HepG2 (cell line): ENCODE measurements at regions not wholly inside any gene's neighbourhood (a gene's known extent, or its start where the extent isn't known, plus 50 kb on each side); places are given as distances from the start of the nearest gene placed in this dataset.

Experiments used
- ATAC-seq: fragments of 200-7000 bp; cut with Tn5 transposase; 3 replicates; pipeline ENCODE4 v1.9.1; 2020; ENCODE audit warnings: mild to moderate bottlenecking, moderate library complexity
- BruUV-seq: library from RNA; stranded (reverse); fragments of 400-500 nt; replicated peaks from 2 replicates; lab custom pipeline; 2021; lab: Mats Ljungman, UMichigan
- CTCF ChIA-PET: fragments of 300-600 bp; formaldehyde crosslinking; extraction: SDS; loops from one replicate; lab custom pipeline; 2021; ENCODE audit warnings: low total read pairs, inconsistent platforms, low intra/inter-chr PET ratio; lab: Yijun Ruan, JAX
- POLR2A ChIA-PET: fragments of 350-600 bp; sonication (Branson Sonifier 250); formaldehyde crosslinking; loops from one replicate; lab custom pipeline; 2020; ENCODE audit warnings: antibody characterized with exemption, inconsistent platforms; lab: Yijun Ruan, JAX
- DNase-seq: peaks from one replicate; pipeline ENCODE4 v3.0.0-alpha.2; 2015; ENCODE audit warnings: low spot score
- FAIRE-seq: peaks from 3 replicates; lab custom pipeline; 2011; peaks lifted over from hg19 to GRCh38; lab: Jason Lieb, UNC
- H2AFZ ChIP-seq: one replicate; pipeline ENCODE4 v1.6.1; 2011; ENCODE audit warnings: low read length, inconsistent platforms
- H3K27ac ChIP-seq: fragments of 300-600 bp; 3 replicates; pipeline ENCODE4 v1.8.0; 2011; ENCODE audit warnings: mixed run types, mild to moderate bottlenecking, mixed read lengths, low read length, inconsistent platforms; ENCODE audit not compliant: insufficient read depth; ENCODE audit errors: extremely low read length
- H3K27me3 ChIP-seq, 2 experiments: fragments of 200-600 bp in 1 of 2; 2 replicates in 1 of 2; 3 replicates in 1 of 2; pipeline versions ENCODE4 v1.6.0 to v1.8.0; 2011; ENCODE audit warnings: low read length in 2 of 2, mild to moderate bottlenecking in 2 of 2, moderate library complexity in 2 of 2, inconsistent platforms in 1 of 2; ENCODE audit not compliant: insufficient read depth in 2 of 2, control insufficient read depth in 1 of 2
- H3K36me3 ChIP-seq, 2 experiments: fragments of 200-600 bp in 1 of 2; replicated peaks in 1 of 2; 2 replicates in 1 of 2; 3 replicates in 1 of 2; pipeline versions ENCODE4 v1.5.1 to v1.8.0; 2011; ENCODE audit warnings: low read length in 2 of 2, inconsistent platforms in 1 of 2; ENCODE audit not compliant: insufficient read depth in 2 of 2, control insufficient read depth in 1 of 2
- H3K4me1 ChIP-seq: 2 replicates; pipeline ENCODE4 v1.5.1; 2012; ENCODE audit warnings: low read length, inconsistent platforms; ENCODE audit not compliant: insufficient read depth
- H3K4me2 ChIP-seq: 2 replicates; pipeline ENCODE4 v1.6.0; 2011; ENCODE audit warnings: low read depth, low read length, inconsistent platforms
- H3K4me3 ChIP-seq, 3 experiments: fragments of 200-600 bp in 1 of 3; sonication (generic), shearing (Covaris generic) in 1 of 3; replicated peaks in 1 of 3; 2 replicates each; pipeline ENCODE4 v1.5.1; 2011 to 2016; ENCODE audit warnings: low read length in 3 of 3, inconsistent platforms in 2 of 3, low read depth in 2 of 3, mild to moderate bottlenecking in 2 of 3, control low read depth in 1 of 3, mixed read lengths in 1 of 3; ENCODE audit not compliant: insufficient read depth in 1 of 3
- H3K79me2 ChIP-seq: one replicate; pipeline ENCODE4 v1.6.1; 2011; ENCODE audit warnings: low read length, inconsistent platforms; ENCODE audit not compliant: insufficient read depth
- H3K9ac ChIP-seq: 2 replicates; pipeline ENCODE4 v1.6.0; 2011; ENCODE audit warnings: mild to moderate bottlenecking, low read depth, low read length, inconsistent platforms; ENCODE audit not compliant: insufficient read depth
- H3K9me3 ChIP-seq: 2 replicates; pipeline ENCODE4 v1.5.1; 2012; ENCODE audit warnings: mild to moderate bottlenecking, low read length
- H4K20me1 ChIP-seq: 2 replicates; pipeline ENCODE4 v1.6.0; 2011; ENCODE audit warnings: inconsistent platforms, mild to moderate bottlenecking, low read length, moderate library complexity; ENCODE audit not compliant: insufficient read depth
- AHDC1 ChIP-seq: sonication (generic); formaldehyde crosslinking; IDR thresholded peaks from 2 replicates; pipeline ENCODE4 v1.5.1; 2020; ENCODE audit warnings: mild to moderate bottlenecking, missing genetic modification reagents, borderline replicate concordance
- ARNTL ChIP-seq: sonication (generic); formaldehyde crosslinking; IDR thresholded peaks from 2 replicates; pipeline ENCODE4 v1.4.0; 2020; ENCODE audit warnings: mild to moderate bottlenecking, missing genetic modification reagents
- PCBP1 ChIP-seq: fragments of 200-400 bp; formaldehyde crosslinking; IDR thresholded peaks from 2 replicates; pipeline ENCODE4 v1.6.1; 2017; ENCODE audit warnings: mild to moderate bottlenecking, low read depth, low read length, borderline replicate concordance
- SAFB2 ChIP-seq: sonication (generic); formaldehyde crosslinking; IDR thresholded peaks from 2 replicates; pipeline ENCODE4 v1.5.1; 2020; ENCODE audit warnings: missing genetic modification reagents, low read depth, mild to moderate bottlenecking, borderline replicate concordance
- TRIM22 ChIP-seq: fragments of 450-650 bp; IDR thresholded peaks from 2 replicates; pipeline ENCODE4 v1.6.1; 2017
- ZNF598 ChIP-seq: sonication (generic); formaldehyde crosslinking; IDR thresholded peaks from 2 replicates; pipeline ENCODE4 v1.5.1; 2020; ENCODE audit warnings: mild to moderate bottlenecking, missing genetic modification reagents, borderline replicate concordance
- WGBS: methylation state at CpG from one replicate; pipeline ENCODE4 v1.1.6; 2017; ENCODE audit warnings: low lambda C conversion rate; 5-methylcytosine and 5-hydroxymethylcytosine counted together
- in situ Hi-C: cut with HindIII; loops from 2 replicates; pipeline ENCODE4 v1.10.0; 2017; ENCODE audit warnings: low pct_unique_long_range_greater_than_20kb; ENCODE audit not compliant: extremely low pct_ligation_motif_present
- intact Hi-C: fragments of 100-400 bp; cut with micrococcal nuclease; formaldehyde crosslinking; loops from one replicate; pipeline ENCODE4 v1.10.0; 2022; ENCODE audit not compliant: unreplicated experiment
- TF ChIP-seq, protein P1 (sequence below): sonication (generic); formaldehyde crosslinking; conservative IDR thresholded peaks from 2 replicates; pipeline ENCODE4 v1.8.1; 2023; ENCODE audit warnings: missing genetic modification reagents
- TF ChIP-seq, protein P2 (sequence below): sonication (generic); formaldehyde crosslinking; IDR thresholded peaks from 2 replicates; pipeline ENCODE4 v1.4.0; 2020; ENCODE audit warnings: mild to moderate bottlenecking, low read depth, missing genetic modification reagents

DNA sequence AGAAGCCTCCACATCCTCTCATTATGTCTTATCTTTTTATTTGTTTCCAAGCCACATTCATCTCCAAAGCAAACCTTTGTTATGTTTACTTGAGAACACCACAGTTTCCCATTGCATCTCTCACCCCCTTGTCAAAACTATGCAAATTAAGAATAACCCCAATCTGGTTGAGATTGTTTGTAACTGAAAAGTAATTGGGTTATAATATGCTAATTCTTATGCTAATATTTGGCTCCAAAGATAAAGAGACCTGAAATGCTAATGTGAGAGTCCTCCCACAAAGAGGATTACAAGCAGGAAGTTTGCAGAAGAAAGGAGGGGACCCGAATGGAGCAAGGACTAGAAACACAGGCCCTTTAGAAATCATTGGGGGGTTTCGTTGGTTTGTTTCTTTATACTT lies 92.9 kb upstream of the UBL3 start (continued):
- no peak for TF ChIP-seq AHDC1 (CRISPR knock-in tag)

GRCh38 chr13:29940715-29941114 lies 90.3 kb upstream of the UBL3 start:
- Histone ChIP-seq H3K27me3 (peaks cover 2 to 15% of the 10 kb centered on the region in 2 experiments; a peak in 2 of 5 replicates), H3K4me2 (no peak overlapping the region), H2AFZ (no peak overlapping the region), H3K9me3 (no peaks in the 10 kb centered on the region), H4K20me1 (no peaks in the 10 kb centered on the region), H3K9ac (no peak overlapping the region), H3K4me3 (no peak overlapping the region), H3K27ac (no peak overlapping the region), H3K4me1 (no peaks in the 10 kb centered on the region), H3K79me2 (no peaks in the 10 kb centered on the region), H3K36me3 (no peaks in the 10 kb centered on the region)
- TF ChIP-seq, protein P1, sequence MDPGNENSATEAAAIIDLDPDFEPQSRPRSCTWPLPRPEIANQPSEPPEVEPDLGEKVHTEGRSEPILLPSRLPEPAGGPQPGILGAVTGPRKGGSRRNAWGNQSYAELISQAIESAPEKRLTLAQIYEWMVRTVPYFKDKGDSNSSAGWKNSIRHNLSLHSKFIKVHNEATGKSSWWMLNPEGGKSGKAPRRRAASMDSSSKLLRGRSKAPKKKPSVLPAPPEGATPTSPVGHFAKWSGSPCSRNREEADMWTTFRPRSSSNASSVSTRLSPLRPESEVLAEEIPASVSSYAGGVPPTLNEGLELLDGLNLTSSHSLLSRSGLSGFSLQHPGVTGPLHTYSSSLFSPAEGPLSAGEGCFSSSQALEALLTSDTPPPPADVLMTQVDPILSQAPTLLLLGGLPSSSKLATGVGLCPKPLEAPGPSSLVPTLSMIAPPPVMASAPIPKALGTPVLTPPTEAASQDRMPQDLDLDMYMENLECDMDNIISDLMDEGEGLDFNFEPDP (CRISPR knock-in tag): no peak
- TF ChIP-seq ARNTL (CRISPR knock-in tag) (no peak), ZNF598 (CRISPR knock-in tag) (no peak), SAFB2 (no peak), PCBP1 (no peak), TRIM22 (no peak)
- TF ChIP-seq, protein P2, sequence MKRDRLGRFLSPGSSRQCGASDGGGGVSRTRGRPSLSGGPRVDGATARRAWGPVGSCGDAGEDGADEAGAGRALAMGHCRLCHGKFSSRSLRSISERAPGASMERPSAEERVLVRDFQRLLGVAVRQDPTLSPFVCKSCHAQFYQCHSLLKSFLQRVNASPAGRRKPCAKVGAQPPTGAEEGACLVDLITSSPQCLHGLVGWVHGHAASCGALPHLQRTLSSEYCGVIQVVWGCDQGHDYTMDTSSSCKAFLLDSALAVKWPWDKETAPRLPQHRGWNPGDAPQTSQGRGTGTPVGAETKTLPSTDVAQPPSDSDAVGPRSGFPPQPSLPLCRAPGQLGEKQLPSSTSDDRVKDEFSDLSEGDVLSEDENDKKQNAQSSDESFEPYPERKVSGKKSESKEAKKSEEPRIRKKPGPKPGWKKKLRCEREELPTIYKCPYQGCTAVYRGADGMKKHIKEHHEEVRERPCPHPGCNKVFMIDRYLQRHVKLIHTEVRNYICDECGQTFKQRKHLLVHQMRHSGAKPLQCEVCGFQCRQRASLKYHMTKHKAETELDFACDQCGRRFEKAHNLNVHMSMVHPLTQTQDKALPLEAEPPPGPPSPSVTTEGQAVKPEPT (CRISPR knock-in tag): no peak
- BruUV-seq: no TSS peak
- CTCF ChIA-PET: no interaction called here
- in situ Hi-C loops (no loop called here), intact Hi-C loops (no loop called here)
- ATAC-seq (no peak), FAIRE-seq (no peak), DNase-seq (no peak)
- POLR2A ChIA-PET: no interaction called here
- 86% methylated on average over 1 of the region's 1 CpG for WGBS
